GM12892 (cell line): ENCODE measurements at regions not wholly inside any gene's neighbourhood (a gene's known extent, or its start where the extent isn't known, plus 50 kb on each side); places are given as distances from the start of the nearest gene placed in this dataset.

Source experiments
- POLR2A ChIP-seq: IDR thresholded peaks from 2 replicates; pipeline ENCODE4 v1.6.1; 2011; ENCODE audit warnings: low read depth, low read length, control low read depth
- POLR2AphosphoS5 ChIP-seq: IDR thresholded peaks from 2 replicates; pipeline ENCODE4 v1.6.1; 2011; ENCODE audit warnings: low read depth, low read length, control low read depth
- TAF1 ChIP-seq: IDR thresholded peaks from 2 replicates; pipeline ENCODE4 v1.6.1; 2011; ENCODE audit warnings: low read depth, mild to moderate bottlenecking, control low read depth, low read length, borderline replicate concordance

GRCh38 chr11:91081440-91082043 is 858.7 kb upstream of the CHORDC1 start:
- TF ChIP-seq POLR2A (no peak), POLR2AphosphoS5 (no peak), TAF1 (no peak)
